ENCODE measurements at regions not wholly inside any gene's neighbourhood (a gene's known extent, or its start where the extent isn't known, plus 50 kb on each side); places are given as distances from the start of the nearest gene placed in this dataset.

GRCh38 chr16:74221828-74222227 lies 74.8 kb upstream of the PSMD7 start:
- 88 to 94% (median 92%) methylated on average over 3 of the region's 3 CpGs for WGBS, 3 donors
- Histone ChIP-seq H3K4me1 (no peaks in the 10 kb centered on the region), H3K27ac (no peak overlapping the region), H3K9me3 (no peaks in the 10 kb centered on the region), H3K4me3 (no peak overlapping the region), H3K27me3 (ENCODE audit: insufficient read depth in 3 of 3, low read length in 2 of 3) (peaks cover 0 to 2% (median 0%) of the 10 kb centered on the region in 3 donors), H3K36me3 (ENCODE audit: insufficient read depth in 1 of 2, low read depth in 1 of 2) (no peaks in the 10 kb centered on the region)
- DNase-seq (no peak), ATAC-seq (no peak)
- TF ChIP-seq CTCF (IDR thresholded peaks at IDR 0.05): no peak
- intact Hi-C loops (cut with DNase I): loop anchor here in 1 of 2 donors (5.0 kb wide), 1 partner anchor 1700 kb away; no protein-coding TSS in a partner anchor

DNA sequence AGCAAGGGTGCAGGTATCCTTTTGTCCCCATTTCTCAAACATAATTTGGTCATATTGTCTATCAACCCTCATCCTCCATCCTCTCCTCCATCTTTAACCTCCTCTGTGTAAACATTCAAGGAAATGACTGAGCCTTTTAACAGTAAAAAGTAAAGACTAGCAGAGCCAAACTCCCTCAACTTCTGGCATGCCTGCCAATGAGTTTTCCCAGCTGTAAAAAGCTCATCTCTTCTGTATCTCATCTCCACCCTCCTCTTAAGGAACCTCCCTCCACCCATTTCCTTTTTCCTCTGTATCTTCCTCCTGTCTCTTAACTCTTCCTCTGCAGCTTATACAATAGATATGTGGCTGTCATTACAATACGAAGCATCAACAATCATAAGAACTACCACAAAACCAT lies 76.9 kb upstream of the PSMD7 start:
- ATAC-seq (no peak), DNase-seq (no peak)
- Histone ChIP-seq H3K36me3 (ENCODE audit: insufficient read depth in 1 of 2, low read depth in 1 of 2) (no peaks in the 10 kb centered on the region), H3K9me3 (no peaks in the 10 kb centered on the region), H3K4me3 (no peak overlapping the region), H3K4me1 (no peaks in the 10 kb centered on the region), H3K27me3 (ENCODE audit: insufficient read depth in 3 of 3, low read length in 2 of 3) (peaks cover 0 to 2% (median 0%) of the 10 kb centered on the region in 3 donors), H3K27ac (no peak overlapping the region)
- no peak for TF ChIP-seq CTCF (IDR thresholded peaks at IDR 0.05)
- WGBS, 3 donors: 58 to 76% (median 73%) methylated on average over 1 of the region's 1 CpG
- intact Hi-C loops (cut with DNase I): loop anchor here in 1 of 2 donors (5.0 kb wide), 1 partner anchor 1703 kb away; no protein-coding TSS in a partner anchor

- Histone ChIP-seq H3K36me3 (ENCODE audit: insufficient read depth in 1 of 2, low read depth in 1 of 2) (no peaks in the 10 kb centered on the region), H3K4me1 (no peaks in the 10 kb centered on the region), H3K27ac (no peak overlapping the region), H3K27me3 (ENCODE audit: insufficient read depth in 3 of 3, low read length in 2 of 3) (peaks cover 0 to 2% (median 0%) of the 10 kb centered on the region in 3 donors), H3K4me3 (no peak overlapping the region), H3K9me3 (no peaks in the 10 kb centered on the region)
- DNase-seq (no peak), ATAC-seq (no peak)
- 80 to 84% (median 82%) methylated on average over 7 of the region's 7 CpGs for WGBS, 3 donors
- TF ChIP-seq CTCF (IDR thresholded peaks at IDR 0.05): no peak
- intact Hi-C loops (cut with DNase I): no loop called here
Measured at GRCh38 chr16:74218871-74219270, 77.7 kb upstream of the PSMD7 start.

DNA sequence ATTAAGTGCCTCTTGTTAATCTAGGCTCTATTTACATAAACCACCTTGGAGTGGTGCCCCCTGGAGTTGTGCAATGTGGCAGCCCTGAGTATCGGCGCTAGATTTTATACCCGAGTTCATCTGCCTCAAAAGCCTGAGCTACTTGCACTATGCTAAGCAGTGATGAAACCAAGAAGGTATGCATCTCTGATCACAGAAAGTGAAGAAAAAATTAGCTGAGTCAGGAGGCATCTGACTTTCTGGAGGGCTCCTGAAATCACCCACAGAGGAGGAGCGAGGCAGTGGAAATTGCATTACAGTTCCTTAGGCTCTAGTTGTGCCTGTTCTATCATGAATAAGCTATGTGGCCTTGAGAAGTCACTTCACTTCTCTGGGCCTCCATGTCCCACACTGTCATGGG lies 80.3 kb upstream of the PSMD7 start:
- no peaks in the 10 kb centered on the region for H3K9me3 ChIP-seq
- no peak for TF ChIP-seq CTCF (IDR thresholded peaks at IDR 0.05)
- no peak overlapping the region for H3K27ac ChIP-seq
- H3K4me1 ChIP-seq: no peaks in the 10 kb centered on the region
- intact Hi-C loops (cut with DNase I): no loop called here
- H3K4me3 ChIP-seq: no peak overlapping the region
- ATAC-seq: no peak
- 90 to 94% (median 91%) methylated on average over 4 of the region's 4 CpGs for WGBS, 3 donors
- H3K36me3 ChIP-seq (ENCODE audit: insufficient read depth in 1 of 2, low read depth in 1 of 2): no peaks in the 10 kb centered on the region
- H3K27me3 ChIP-seq (ENCODE audit: insufficient read depth in 3 of 3, low read length in 2 of 3): peaks cover 0 to 2% (median 0%) of the 10 kb centered on the region in 3 donors
- no peak for DNase-seq

- whole genome bisulfite sequencing, 3 donors: 80 to 85% (median 81%) methylated on average over 6 of the region's 6 CpGs
- peaks cover 0 to 2% (median 0%) of the 10 kb centered on the region in 3 donors for H3K27me3 ChIP-seq (ENCODE audit: insufficient read depth in 3 of 3, low read length in 2 of 3)
- no peaks in the 10 kb centered on the region for H3K36me3 ChIP-seq (ENCODE audit: insufficient read depth in 1 of 2, low read depth in 1 of 2)
- H3K9me3 ChIP-seq: no peaks in the 10 kb centered on the region
- ATAC-seq (no peak), DNase-seq (no peak)
- no peaks in the 10 kb centered on the region for H3K4me1 ChIP-seq
- no peak overlapping the region for H3K27ac ChIP-seq
- intact Hi-C loops (cut with DNase I): no loop called here
- TF ChIP-seq CTCF (IDR thresholded peaks at IDR 0.05): no peak
- H3K4me3 ChIP-seq: no peak overlapping the region
Measured at GRCh38 chr16:74215249-74215648, 81.4 kb upstream of the PSMD7 start.

Data from psoas muscle (tissue), 7 donors.